HEK293T (cell line): ENCODE measurements at regions not wholly inside any gene's neighbourhood (a gene's known extent, or its start where the extent isn't known, plus 50 kb on each side); places are given as distances from the start of the nearest gene placed in this dataset.

Experiments
- BHLHE40 ChIP-seq: fragments of 450-650 bp; IDR thresholded peaks from 2 replicates; pipeline ENCODE4 v1.6.1; 2016; ENCODE audit warnings: mild to moderate bottlenecking, moderate library complexity, borderline replicate concordance
- TARDBP ChIP-seq: fragments of 450-650 bp; IDR thresholded peaks from 2 replicates; pipeline ENCODE4 v1.6.1; 2016

DNA sequence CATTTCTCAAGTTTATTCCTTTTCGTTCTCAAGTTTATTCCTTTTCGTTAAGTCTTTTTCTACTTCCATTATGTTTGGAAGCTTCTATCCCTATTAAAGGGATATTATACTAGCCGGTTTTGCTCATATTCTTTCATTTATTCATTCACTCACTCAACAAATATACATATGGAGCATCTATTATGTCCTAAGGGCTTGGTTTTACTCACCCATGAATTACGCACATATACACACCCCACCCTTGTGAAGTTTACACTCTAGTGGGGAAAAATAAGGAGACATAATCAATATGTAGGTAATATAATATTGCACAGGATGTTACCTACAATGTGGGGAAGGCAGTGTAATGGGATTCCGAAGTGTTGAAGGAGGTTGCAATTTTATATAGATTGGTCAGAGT lies 90.5 kb downstream of the ACTL7B start:
- TF ChIP-seq TARDBP (no peak), BHLHE40 (no peak)
